ENCODE measurements at regions not wholly inside any gene's neighbourhood (a gene's known extent, or its start where the extent isn't known, plus 50 kb on each side); places are given as distances from the start of the nearest gene placed in this dataset.

GRCh38 chr2:108111936-108112335 is 125.6 kb downstream of the SLC5A7 start:
- TF ChIP-seq, protein P1, sequence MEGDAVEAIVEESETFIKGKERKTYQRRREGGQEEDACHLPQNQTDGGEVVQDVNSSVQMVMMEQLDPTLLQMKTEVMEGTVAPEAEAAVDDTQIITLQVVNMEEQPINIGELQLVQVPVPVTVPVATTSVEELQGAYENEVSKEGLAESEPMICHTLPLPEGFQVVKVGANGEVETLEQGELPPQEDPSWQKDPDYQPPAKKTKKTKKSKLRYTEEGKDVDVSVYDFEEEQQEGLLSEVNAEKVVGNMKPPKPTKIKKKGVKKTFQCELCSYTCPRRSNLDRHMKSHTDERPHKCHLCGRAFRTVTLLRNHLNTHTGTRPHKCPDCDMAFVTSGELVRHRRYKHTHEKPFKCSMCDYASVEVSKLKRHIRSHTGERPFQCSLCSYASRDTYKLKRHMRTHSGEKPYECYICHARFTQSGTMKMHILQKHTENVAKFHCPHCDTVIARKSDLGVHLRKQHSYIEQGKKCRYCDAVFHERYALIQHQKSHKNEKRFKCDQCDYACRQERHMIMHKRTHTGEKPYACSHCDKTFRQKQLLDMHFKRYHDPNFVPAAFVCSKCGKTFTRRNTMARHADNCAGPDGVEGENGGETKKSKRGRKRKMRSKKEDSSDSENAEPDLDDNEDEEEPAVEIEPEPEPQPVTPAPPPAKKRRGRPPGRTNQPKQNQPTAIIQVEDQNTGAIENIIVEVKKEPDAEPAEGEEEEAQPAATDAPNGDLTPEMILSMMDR (IDR thresholded peaks at IDR 0.05; ENCODE audit: low read depth, low read length, missing control alignments) = no peak
- H3K4me3 ChIP-seq (ENCODE audit: low read depth, low read length) = no peak overlapping the region
- in situ Hi-C loops (cut with HindIII; ENCODE audit: low sequenced_read_pairs) = no loop called here
- no peak for DNase-seq (ENCODE audit: low read depth)

- in situ Hi-C loops (cut with HindIII; ENCODE audit: low sequenced_read_pairs) = no loop called here
- no peak overlapping the region for H3K4me3 ChIP-seq (ENCODE audit: low read depth, low read length)
- DNase-seq (ENCODE audit: low read depth) = no peak
- TF ChIP-seq, protein P1 (IDR thresholded peaks at IDR 0.05; ENCODE audit: low read depth, low read length, missing control alignments) = no peak
Observed at GRCh38 chr2:108115868-108116267, 123.9 kb upstream of the SULT1C3 start.

GRCh38 chr2:108118996-108119395 is 120.8 kb upstream of the SULT1C3 start:
- no peak for DNase-seq (ENCODE audit: low read depth)
- TF ChIP-seq, protein P1 (IDR thresholded peaks at IDR 0.05; ENCODE audit: low read depth, low read length, missing control alignments) = no peak
- in situ Hi-C loops (cut with HindIII; ENCODE audit: low sequenced_read_pairs) = no loop called here
- H3K4me3 ChIP-seq (ENCODE audit: low read depth, low read length) = no peak overlapping the region

GRCh38 chr2:108119492-108119891 is 120.3 kb upstream of the SULT1C3 start:
- TF ChIP-seq, protein P1 (IDR thresholded peaks at IDR 0.05; ENCODE audit: low read depth, low read length, missing control alignments) = no peak
- in situ Hi-C loops (cut with HindIII; ENCODE audit: low sequenced_read_pairs) = no loop called here

GRCh38 chr2:108124736-108125495 is 114.9 kb upstream of the SULT1C3 start:
- DNase-seq (ENCODE audit: low read depth) = no peak

More at GRCh38 chr2:108119492-108119891, 120.3 kb upstream of the SULT1C3 start:
- no peak overlapping the region for H3K4me3 ChIP-seq (ENCODE audit: low read depth, low read length)
- no peak for DNase-seq (ENCODE audit: low read depth)

DNA sequence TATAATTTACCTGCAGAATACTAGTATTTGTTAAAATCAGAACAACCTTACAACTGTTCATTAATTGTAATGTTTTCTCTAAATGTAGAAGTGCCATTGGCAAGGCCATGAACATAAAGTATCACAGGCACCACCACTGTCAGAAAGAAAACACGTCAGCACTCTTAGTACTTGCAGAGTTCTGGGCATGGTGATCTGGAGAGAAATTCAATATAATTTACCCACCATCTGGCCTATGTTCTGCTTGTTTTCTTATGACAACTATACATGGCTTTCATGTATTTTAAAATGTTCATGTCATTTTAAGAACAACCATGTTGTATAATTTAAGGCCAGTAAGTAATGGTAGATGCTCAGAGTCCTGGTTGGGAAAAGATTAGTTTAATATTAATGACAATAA is 114.2 kb upstream of the SULT1C3 start:
- in situ Hi-C loops (cut with HindIII; ENCODE audit: low sequenced_read_pairs) = no loop called here

More at GRCh38 chr2:108124736-108125495, 114.9 kb upstream of the SULT1C3 start:
- H3K4me3 ChIP-seq (ENCODE audit: low read depth, low read length) = no peak overlapping the region
- TF ChIP-seq, protein P1 (IDR thresholded peaks at IDR 0.05; ENCODE audit: low read depth, low read length, missing control alignments) = no peak
- in situ Hi-C loops (cut with HindIII; ENCODE audit: low sequenced_read_pairs) = no loop called here

More for the DNA sequence above, 114.2 kb upstream of the SULT1C3 start:
- no peak for DNase-seq (ENCODE audit: low read depth)
- no peak overlapping the region for H3K4me3 ChIP-seq (ENCODE audit: low read depth, low read length)
- TF ChIP-seq, protein P1 (IDR thresholded peaks at IDR 0.05; ENCODE audit: low read depth, low read length, missing control alignments) = no peak

Data from astrocyte of the cerebellum (primary cell).